ENCODE measurements at regions not wholly inside any gene's neighbourhood (a gene's known extent, or its start where the extent isn't known, plus 50 kb on each side); places are given as distances from the start of the nearest gene placed in this dataset.
A peak's percentile ranks its signal among the peaks of the same experiment; 100 is the strongest.

GRCh38 chr7:51455513-51455912 is 138.9 kb upstream of the COBL start:
- no peaks in the 10 kb centered on the region for H3K27me3 ChIP-seq
- 77% methylated on average over 3 of the region's 3 CpGs for WGBS
- H3K4me3 ChIP-seq: no peak overlapping the region
- peaks cover 0 to 27% (median 8%) of the 10 kb centered on the region in 4 donors for H3K4me1 ChIP-seq
- H3K36me3 ChIP-seq: no peaks in the 10 kb centered on the region
- intact Hi-C loops (cut with DNase I): no loop called here
- no peaks in the 10 kb centered on the region for H3K9me3 ChIP-seq
- no peak overlapping the region for H3K27ac ChIP-seq (replicated peaks in 1 of 4)
- no peak for TF ChIP-seq EP300 (IDR thresholded peaks at IDR 0.05)
- no peak for DNase-seq (ENCODE audit: extremely low spot score)

DNA sequence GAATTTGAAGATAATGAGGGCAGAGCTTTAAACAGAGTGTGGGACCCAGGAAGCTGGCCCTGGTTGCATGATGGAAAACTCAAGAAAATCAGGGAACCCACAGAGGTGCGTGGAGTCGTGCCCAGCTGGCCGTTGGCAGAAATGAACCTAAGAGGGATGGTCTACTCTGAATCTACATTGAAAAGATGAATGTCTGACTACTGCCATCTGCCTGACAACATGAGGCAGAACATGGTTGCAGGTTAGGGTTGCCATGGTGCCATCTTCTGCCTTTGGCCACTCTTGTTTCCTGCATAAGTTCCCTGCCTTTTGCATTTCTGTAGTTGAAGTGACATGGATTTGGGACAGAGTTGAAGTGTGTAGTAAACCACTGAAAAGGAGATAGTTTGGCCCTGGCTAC is 138.5 kb upstream of the COBL start:
- DNase-seq (ENCODE audit: extremely low spot score): peak; percentile 68
- Histone ChIP-seq H3K4me3 (no peak overlapping the region), H3K4me1 (peaks cover 0 to 23% (median 8%) of the 10 kb centered on the region in 4 donors), H3K27me3 (no peaks in the 10 kb centered on the region), H3K9me3 (no peaks in the 10 kb centered on the region), H3K27ac (replicated peaks in 1 of 4) (no peak overlapping the region), H3K36me3 (no peaks in the 10 kb centered on the region)
- 76% methylated on average over 3 of the region's 3 CpGs for WGBS
- intact Hi-C loops (cut with DNase I): no loop called here
- TF ChIP-seq, protein P1, sequence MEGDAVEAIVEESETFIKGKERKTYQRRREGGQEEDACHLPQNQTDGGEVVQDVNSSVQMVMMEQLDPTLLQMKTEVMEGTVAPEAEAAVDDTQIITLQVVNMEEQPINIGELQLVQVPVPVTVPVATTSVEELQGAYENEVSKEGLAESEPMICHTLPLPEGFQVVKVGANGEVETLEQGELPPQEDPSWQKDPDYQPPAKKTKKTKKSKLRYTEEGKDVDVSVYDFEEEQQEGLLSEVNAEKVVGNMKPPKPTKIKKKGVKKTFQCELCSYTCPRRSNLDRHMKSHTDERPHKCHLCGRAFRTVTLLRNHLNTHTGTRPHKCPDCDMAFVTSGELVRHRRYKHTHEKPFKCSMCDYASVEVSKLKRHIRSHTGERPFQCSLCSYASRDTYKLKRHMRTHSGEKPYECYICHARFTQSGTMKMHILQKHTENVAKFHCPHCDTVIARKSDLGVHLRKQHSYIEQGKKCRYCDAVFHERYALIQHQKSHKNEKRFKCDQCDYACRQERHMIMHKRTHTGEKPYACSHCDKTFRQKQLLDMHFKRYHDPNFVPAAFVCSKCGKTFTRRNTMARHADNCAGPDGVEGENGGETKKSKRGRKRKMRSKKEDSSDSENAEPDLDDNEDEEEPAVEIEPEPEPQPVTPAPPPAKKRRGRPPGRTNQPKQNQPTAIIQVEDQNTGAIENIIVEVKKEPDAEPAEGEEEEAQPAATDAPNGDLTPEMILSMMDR (IDR thresholded peaks at IDR 0.05): no peak
- TF ChIP-seq EP300 (IDR thresholded peaks at IDR 0.05): no peak

DNA sequence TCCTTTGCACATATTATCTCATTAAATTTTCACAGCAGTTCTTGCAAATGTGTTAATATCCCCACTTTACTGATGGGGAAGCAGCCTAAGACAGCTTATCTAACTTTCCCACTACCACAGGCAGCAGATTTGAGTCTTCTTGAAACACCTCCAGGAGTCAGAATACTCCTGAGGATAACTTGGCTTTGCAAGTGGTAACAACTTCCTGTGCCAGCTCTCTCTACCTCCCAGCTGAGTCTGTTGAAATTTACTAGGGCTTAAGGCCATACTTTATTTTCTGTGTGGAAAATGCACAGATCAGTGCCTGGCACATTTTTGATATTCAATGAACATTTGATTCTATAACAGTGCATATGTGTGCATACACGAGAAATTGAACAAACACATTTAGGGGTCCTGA is 136.1 kb upstream of the COBL start:
- DNase-seq (ENCODE audit: extremely low spot score): no peak
- H3K27me3 ChIP-seq: no peaks in the 10 kb centered on the region
- 40% methylated on average over 1 of the region's 1 CpG for WGBS

GRCh38 chr7:51451751-51452476 is 135.3 kb upstream of the COBL start:
- H3K4me1 ChIP-seq: peaks cover 0 to 23% (median 8%) of the 10 kb centered on the region in 4 donors
- 86% methylated on average over 7 of the region's 10 CpGs for WGBS
- no peak overlapping the region for H3K27ac ChIP-seq (replicated peaks in 1 of 4)
- TF ChIP-seq EP300 (IDR thresholded peaks at IDR 0.05) (no peak), POLR2A (IDR thresholded peaks at IDR 0.05; ENCODE audit: low read depth) (no peak), POLR2AphosphoS5 (IDR thresholded peaks at IDR 0.05) (no peak)
- TF ChIP-seq, protein P1 (IDR thresholded peaks at IDR 0.05): no peak
- no peaks in the 10 kb centered on the region for H3K9me3 ChIP-seq
- DNase-seq (ENCODE audit: extremely low spot score): peak; percentile 91
- H3K4me3 ChIP-seq: no peak overlapping the region
- H3K27me3 ChIP-seq: no peaks in the 10 kb centered on the region
- intact Hi-C loops (cut with DNase I): no loop called here
- H3K36me3 ChIP-seq: no peaks in the 10 kb centered on the region

More for the DNA sequence above, 136.1 kb upstream of the COBL start:
- TF ChIP-seq POLR2A (IDR thresholded peaks at IDR 0.05; ENCODE audit: low read depth) (no peak), EP300 (IDR thresholded peaks at IDR 0.05) (no peak), POLR2AphosphoS5 (IDR thresholded peaks at IDR 0.05) (no peak)
- TF ChIP-seq, protein P1 (IDR thresholded peaks at IDR 0.05): no peak
- Histone ChIP-seq H3K4me1 (peaks cover 0 to 23% (median 8%) of the 10 kb centered on the region in 4 donors), H3K9me3 (no peaks in the 10 kb centered on the region), H3K4me3 (no peak overlapping the region), H3K36me3 (no peaks in the 10 kb centered on the region), H3K27ac (replicated peaks in 1 of 4) (no peak overlapping the region)
- intact Hi-C loops (cut with DNase I): no loop called here

DNA sequence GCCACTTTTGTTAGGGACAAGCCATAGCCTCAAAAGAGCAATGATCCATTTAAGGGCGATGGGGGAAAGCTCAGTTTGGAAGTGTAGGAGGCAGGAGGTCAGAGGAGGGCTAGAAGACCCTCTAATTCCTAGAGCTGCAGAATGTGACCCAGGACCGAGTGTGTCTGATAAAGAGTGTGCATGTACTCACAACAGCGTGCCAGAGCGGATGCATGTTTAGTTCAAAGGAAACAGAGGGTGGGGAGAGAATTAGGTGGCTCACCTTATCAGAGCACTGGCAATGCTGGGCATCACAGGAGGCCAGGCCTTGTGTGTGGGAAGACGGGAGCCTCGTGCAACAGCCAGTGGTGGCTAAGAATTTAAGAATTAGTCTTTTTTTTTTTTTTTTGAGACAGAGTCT is 133.9 kb upstream of the COBL start:
- Histone ChIP-seq H3K4me1 (peaks cover 0 to 18% (median 6%) of the 10 kb centered on the region in 4 donors), H3K4me3 (no peak overlapping the region), H3K36me3 (no peaks in the 10 kb centered on the region), H3K27me3 (no peaks in the 10 kb centered on the region), H3K27ac (replicated peaks in 1 of 4) (no peak overlapping the region), H3K9me3 (no peaks in the 10 kb centered on the region)
- 84% methylated on average over 6 of the region's 6 CpGs for WGBS
- TF ChIP-seq EP300 (IDR thresholded peaks at IDR 0.05): no peak
- TF ChIP-seq, protein P1 (IDR thresholded peaks at IDR 0.05): no peak
- no peak for TF ChIP-seq POLR2AphosphoS5 (IDR thresholded peaks at IDR 0.05)
- TF ChIP-seq POLR2A (IDR thresholded peaks at IDR 0.05; ENCODE audit: low read depth): no peak
- peak; percentile 91 for DNase-seq (ENCODE audit: extremely low spot score)
- intact Hi-C loops (cut with DNase I): no loop called here
